ENCODE measurements at regions not wholly inside any gene's neighbourhood (a gene's known extent, or its start where the extent isn't known, plus 50 kb on each side); places are given as distances from the start of the nearest gene placed in this dataset.

DNA sequence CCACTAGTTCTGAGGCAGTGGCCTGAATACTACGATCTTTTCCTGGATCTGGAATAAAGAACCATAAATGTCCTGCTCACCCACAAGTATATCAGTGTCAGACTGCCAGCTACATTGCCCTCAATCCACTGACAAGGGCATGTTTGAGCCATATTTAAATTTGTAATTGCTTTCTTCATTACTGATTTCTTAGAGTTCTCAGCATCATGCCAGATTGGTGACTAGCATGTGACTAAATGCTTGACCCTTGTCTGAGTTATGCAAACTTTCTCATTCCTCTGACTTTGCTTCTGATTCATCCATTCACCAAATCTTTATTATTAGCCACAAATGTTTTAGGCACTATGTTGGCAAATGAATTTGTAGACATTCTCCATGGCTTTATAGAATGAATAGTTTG, 143.6 kb upstream of the SLC16A7 start:
- Histone ChIP-seq H2BK15ac (ENCODE audit: low read depth, low read length) (no peak overlapping the region), H3K9me3 (ENCODE audit: control insufficient read depth, insufficient read depth, low read length) (no peaks in the 10 kb centered on the region), H3K18ac (ENCODE audit: low read depth, low read length) (no peak overlapping the region; the same call in 1 of the 2 replicates), H2BK120ac (ENCODE audit: low read depth, low read length) (peak overlapping the region; percentile 17; the same call in 1 of the 2 replicates), H3K9me1 (ENCODE audit: insufficient read depth, low read length) (peaks cover 2% of the 10 kb centered on the region), H4K8ac (ENCODE audit: low read depth in 2 of 2, low read length in 2 of 2) (no peak overlapping the region; a peak in 1 of 4 replicates), H3K4me1 (ENCODE audit: control insufficient read depth, insufficient read depth, low read length) (peaks cover 4% of the 10 kb centered on the region; the same call in 1 of the 2 replicates), H2AFZ (replicated peaks; ENCODE audit: low read length, poor library complexity) (peak overlapping the region; percentile 1), H4K5ac (ENCODE audit: low read depth, low read length) (no peak overlapping the region), H3K56ac (ENCODE audit: extremely low read depth, insufficient read depth, low read length) (no peak overlapping the region), H4K91ac (ENCODE audit: insufficient read depth, low read depth, low read length) (no peak overlapping the region), H3K27ac (ENCODE audit: insufficient read depth, low read length) (no peak overlapping the region), H3K4me2 (ENCODE audit: low read depth, low read length) (peak overlapping the region; percentile 71), H3K23ac (ENCODE audit: low read depth, low read length) (no peak overlapping the region), H2BK20ac (ENCODE audit: low read depth, low read length) (peak overlapping the region; percentile 58; the same call in 1 of the 2 replicates), H3K27me3 (ENCODE audit: control insufficient read depth, insufficient read depth, low read length) (no peaks in the 10 kb centered on the region), H3K36me3 (ENCODE audit: control insufficient read depth, insufficient read depth, low read length) (no peaks in the 10 kb centered on the region), H3K79me1 (ENCODE audit: low read depth in 1 of 2, low read length in 2 of 2) (no peaks in the 10 kb centered on the region), H4K20me1 (ENCODE audit: insufficient read depth, low read length) (no peaks in the 10 kb centered on the region), H3K9ac (ENCODE audit: low read depth, low read length) (no peak overlapping the region), H3K4ac (ENCODE audit: low read depth, low read length) (peak overlapping the region; percentile 22; the same call in 1 of the 2 replicates), H2AK5ac (ENCODE audit: low read depth, low read length) (no peak overlapping the region), H2AK9ac (replicated peaks; ENCODE audit: low read depth, low read length, poor library complexity) (no peak overlapping the region), H3K4me3 (ENCODE audit: insufficient read depth, low read depth, low read length) (no peak overlapping the region), H2BK5ac (ENCODE audit: low read depth, low read length, poor library complexity, severe bottlenecking) (peak overlapping the region; percentile 50), H3K14ac (replicated peaks; ENCODE audit: low read depth, low read length) (no peak overlapping the region)
- intact Hi-C loops (cut with micrococcal nuclease), result loop anchor here (5.0 kb wide), 1 partner anchor 145 kb away; the partner anchor contains the start of gene SLC16A7
- in situ Hi-C loops (cut with MboI; ENCODE audit: low sequenced_read_pairs), result no loop called here
- dilution Hi-C loops (cut with HindIII; ENCODE audit: low sequenced_read_pairs, unreplicated experiment), result no loop called here
- WGBS, 2 experiments (ENCODE audit: extremely low coverage in 2 of 2, insufficient read length in 1 of 2), result no CpG with 5 or more reads among the region's 1 CpG
- ChIA-PET POLR2A (ENCODE audit: unreplicated experiment) (no interaction called here), CTCF (interaction anchor here (0.8 kb wide), 1 partner anchor 39 kb away, joined by 4 read pairs; no protein-coding TSS in a partner anchor)
- DNase-seq (peak; percentile 85), ATAC-seq (ENCODE audit: low read depth) (peak; percentile 94)
- TF ChIP-seq MXI1 (IDR thresholded peaks at IDR 0.05; ENCODE audit: borderline replicate concordance, low read depth, low read length), result no peak
- no peak for TF ChIP-seq MAZ (IDR thresholded peaks at IDR 0.05; ENCODE audit: borderline replicate concordance, low read depth, low read length)
- no peak for TF ChIP-seq NFE2L2 (IDR thresholded peaks at IDR 0.05; ENCODE audit: low read depth, low read length)
- TF ChIP-seq RCOR1 (IDR thresholded peaks at IDR 0.05; ENCODE audit: insufficient replicate concordance, low read length), result no peak
- TF ChIP-seq SMC3 (IDR thresholded peaks at IDR 0.05; ENCODE audit: low read depth, low read length), result no peak
- TF ChIP-seq MAFK (IDR thresholded peaks at IDR 0.05; ENCODE audit: low read depth, low read length), result no peak
- peak; percentile 76 for TF ChIP-seq FOS (IDR thresholded peaks at IDR 0.05; ENCODE audit: low read depth, low read length)
- TF ChIP-seq BHLHE40 (IDR thresholded peaks at IDR 0.05; ENCODE audit: low read depth, low read length), result peak; percentile 84
- no peak for TF ChIP-seq POLR2A (IDR thresholded peaks at IDR 0.05; ENCODE audit: low read depth, low read length)
- TF ChIP-seq, protein P1, sequence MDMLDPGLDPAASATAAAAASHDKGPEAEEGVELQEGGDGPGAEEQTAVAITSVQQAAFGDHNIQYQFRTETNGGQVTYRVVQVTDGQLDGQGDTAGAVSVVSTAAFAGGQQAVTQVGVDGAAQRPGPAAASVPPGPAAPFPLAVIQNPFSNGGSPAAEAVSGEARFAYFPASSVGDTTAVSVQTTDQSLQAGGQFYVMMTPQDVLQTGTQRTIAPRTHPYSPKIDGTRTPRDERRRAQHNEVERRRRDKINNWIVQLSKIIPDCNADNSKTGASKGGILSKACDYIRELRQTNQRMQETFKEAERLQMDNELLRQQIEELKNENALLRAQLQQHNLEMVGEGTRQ (IDR thresholded peaks at IDR 0.05; ENCODE audit: low read depth, low read length), result peak; percentile 19; the same call in 1 of the 2 replicates
- TF ChIP-seq RFX5 (IDR thresholded peaks at IDR 0.05; ENCODE audit: low read depth, low read length), result no peak
- TF ChIP-seq CEBPB (IDR thresholded peaks at IDR 0.05; ENCODE audit: low read depth, low read length), result peak; percentile 90
- TF ChIP-seq, protein P2, sequence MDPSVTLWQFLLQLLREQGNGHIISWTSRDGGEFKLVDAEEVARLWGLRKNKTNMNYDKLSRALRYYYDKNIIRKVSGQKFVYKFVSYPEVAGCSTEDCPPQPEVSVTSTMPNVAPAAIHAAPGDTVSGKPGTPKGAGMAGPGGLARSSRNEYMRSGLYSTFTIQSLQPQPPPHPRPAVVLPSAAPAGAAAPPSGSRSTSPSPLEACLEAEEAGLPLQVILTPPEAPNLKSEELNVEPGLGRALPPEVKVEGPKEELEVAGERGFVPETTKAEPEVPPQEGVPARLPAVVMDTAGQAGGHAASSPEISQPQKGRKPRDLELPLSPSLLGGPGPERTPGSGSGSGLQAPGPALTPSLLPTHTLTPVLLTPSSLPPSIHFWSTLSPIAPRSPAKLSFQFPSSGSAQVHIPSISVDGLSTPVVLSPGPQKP (IDR thresholded peaks at IDR 0.05; ENCODE audit: borderline replicate concordance, low read depth, low read length), result no peak
- TF ChIP-seq, protein P3, sequence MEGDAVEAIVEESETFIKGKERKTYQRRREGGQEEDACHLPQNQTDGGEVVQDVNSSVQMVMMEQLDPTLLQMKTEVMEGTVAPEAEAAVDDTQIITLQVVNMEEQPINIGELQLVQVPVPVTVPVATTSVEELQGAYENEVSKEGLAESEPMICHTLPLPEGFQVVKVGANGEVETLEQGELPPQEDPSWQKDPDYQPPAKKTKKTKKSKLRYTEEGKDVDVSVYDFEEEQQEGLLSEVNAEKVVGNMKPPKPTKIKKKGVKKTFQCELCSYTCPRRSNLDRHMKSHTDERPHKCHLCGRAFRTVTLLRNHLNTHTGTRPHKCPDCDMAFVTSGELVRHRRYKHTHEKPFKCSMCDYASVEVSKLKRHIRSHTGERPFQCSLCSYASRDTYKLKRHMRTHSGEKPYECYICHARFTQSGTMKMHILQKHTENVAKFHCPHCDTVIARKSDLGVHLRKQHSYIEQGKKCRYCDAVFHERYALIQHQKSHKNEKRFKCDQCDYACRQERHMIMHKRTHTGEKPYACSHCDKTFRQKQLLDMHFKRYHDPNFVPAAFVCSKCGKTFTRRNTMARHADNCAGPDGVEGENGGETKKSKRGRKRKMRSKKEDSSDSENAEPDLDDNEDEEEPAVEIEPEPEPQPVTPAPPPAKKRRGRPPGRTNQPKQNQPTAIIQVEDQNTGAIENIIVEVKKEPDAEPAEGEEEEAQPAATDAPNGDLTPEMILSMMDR (conservative IDR thresholded peaks at IDR 0.05; ENCODE audit: low read depth, low read length), result no peak
- no peak for TF ChIP-seq CHD1 (IDR thresholded peaks at IDR 0.05; ENCODE audit: low read depth, low read length)
- TF ChIP-seq RAD21 (IDR thresholded peaks at IDR 0.05; ENCODE audit: low read length), result no peak
- BruUV-seq (replicated peaks), result no TSS peak

Data from IMR-90 (cell line).